Mesenchymal stem cell (in vitro differentiated cells and primary cell): ENCODE measurements at regions not wholly inside any gene's neighbourhood (a gene's known extent, or its start where the extent isn't known, plus 50 kb on each side); places are given as distances from the start of the nearest gene placed in this dataset.

ENCODE experiments used
- DNase-seq: peaks from one replicate; pipeline ENCODE4 v3.0.0-alpha.2; 2013
- H2AFZ ChIP-seq: one replicate; pipeline ENCODE4 v1.6.1; 2013; ENCODE audit warnings: low read depth, mild to moderate bottlenecking, control low read depth, inconsistent platforms, low read length, moderate library complexity
- H2AK5ac ChIP-seq: 2 replicates; pipeline ENCODE4 v1.6.1; 2013; ENCODE audit warnings: low read length, moderate library complexity, mild to moderate bottlenecking, inconsistent platforms; ENCODE audit not compliant: severe bottlenecking
- H2BK120ac ChIP-seq: one replicate; pipeline ENCODE4 v1.6.1; 2013; ENCODE audit warnings: low read depth, mild to moderate bottlenecking, inconsistent platforms, low read length, moderate library complexity
- H2BK12ac ChIP-seq, 2 experiments: one replicate each; pipeline ENCODE4 v1.6.1; 2013; ENCODE audit warnings: inconsistent platforms in 2 of 2, low read length in 2 of 2, mild to moderate bottlenecking in 2 of 2, moderate library complexity in 2 of 2, control low read depth in 1 of 2
- H2BK15ac ChIP-seq: one replicate; pipeline ENCODE4 v1.6.1; 2013; ENCODE audit warnings: mild to moderate bottlenecking, low read depth, inconsistent platforms; ENCODE audit not compliant: poor library complexity, severe bottlenecking
- H2BK5ac ChIP-seq: 2 replicates; pipeline ENCODE4 v1.6.1; 2013; ENCODE audit warnings: low read depth, mild to moderate bottlenecking, low read length, control low read depth, inconsistent platforms; ENCODE audit not compliant: poor library complexity, severe bottlenecking
- H3K14ac ChIP-seq, 2 experiments: one replicate each; pipeline ENCODE4 v1.6.1; 2013; ENCODE audit warnings: inconsistent platforms in 2 of 2, low read length in 2 of 2, control low read depth in 1 of 2, mild to moderate bottlenecking in 1 of 2, moderate library complexity in 1 of 2
- H3K18ac ChIP-seq, 2 experiments: one replicate each; pipeline ENCODE4 v1.6.1; 2013; ENCODE audit warnings: inconsistent platforms in 2 of 2, low read length in 2 of 2, control low read depth in 1 of 2, low read depth in 1 of 2, mild to moderate bottlenecking in 1 of 2
- H3K23ac ChIP-seq, 2 experiments: one replicate each; pipeline ENCODE4 v1.6.1; 2013; ENCODE audit warnings: inconsistent platforms in 2 of 2, low read length in 2 of 2, mild to moderate bottlenecking in 2 of 2, moderate library complexity in 2 of 2, control low read depth in 1 of 2
- H3K27ac ChIP-seq: 2 replicates; pipeline ENCODE4 v1.5.1; 2013; ENCODE audit warnings: mild to moderate bottlenecking, moderate library complexity, low read length, control low read depth, inconsistent platforms; ENCODE audit not compliant: poor library complexity, severe bottlenecking
- H3K27me3 ChIP-seq, 2 experiments: 2 replicates each; pipeline versions ENCODE4 v1.6.1 to v1.7.0; 2013; ENCODE audit warnings: low read length in 2 of 2, mild to moderate bottlenecking in 2 of 2, moderate library complexity in 2 of 2, control low read depth in 1 of 2, inconsistent platforms in 1 of 2; ENCODE audit not compliant: control insufficient read depth in 1 of 2, insufficient read depth in 1 of 2
- H3K36me3 ChIP-seq, 2 experiments: 2 replicates each; pipeline versions ENCODE4 v1.6.1 to v1.7.0; 2013; ENCODE audit warnings: low read length in 2 of 2, control low read depth in 1 of 2, inconsistent platforms in 1 of 2, low read depth in 1 of 2, mild to moderate bottlenecking in 1 of 2; ENCODE audit not compliant: insufficient read depth in 2 of 2, control insufficient read depth in 1 of 2
- H3K4ac ChIP-seq, 2 experiments: one replicate each; pipeline ENCODE4 v1.6.1; 2013; ENCODE audit warnings: inconsistent platforms in 2 of 2, low read length in 2 of 2, mild to moderate bottlenecking in 2 of 2, moderate library complexity in 2 of 2, control low read depth in 1 of 2, low read depth in 1 of 2
- H3K4me1 ChIP-seq: 2 replicates; pipeline ENCODE4 v1.6.1; 2013; ENCODE audit warnings: low read depth, low read length, control low read depth; ENCODE audit not compliant: control insufficient read depth, insufficient read depth
- H3K4me2 ChIP-seq: 2 replicates; pipeline ENCODE4 v1.6.1; 2013; ENCODE audit warnings: low read length, mild to moderate bottlenecking, inconsistent platforms; ENCODE audit not compliant: poor library complexity, severe bottlenecking
- H3K4me3 ChIP-seq, 2 experiments: 2 replicates each; pipeline versions ENCODE4 v1.5.1 to v1.7.0; 2013; ENCODE audit warnings: low read length in 2 of 2, mild to moderate bottlenecking in 2 of 2, control low read depth in 1 of 2, low read depth in 1 of 2; ENCODE audit not compliant: insufficient read depth in 1 of 2
- H3K79me1 ChIP-seq: replicated peaks from 2 replicates; pipeline ENCODE4 v1.6.1; 2013; ENCODE audit warnings: mild to moderate bottlenecking, control low read depth, low read length, inconsistent platforms; ENCODE audit not compliant: poor library complexity, severe bottlenecking
- H3K9ac ChIP-seq: 2 replicates; pipeline ENCODE4 v1.7.0; 2013; ENCODE audit warnings: mild to moderate bottlenecking, low read length, moderate library complexity
- H3K9me3 ChIP-seq: 2 replicates; pipeline ENCODE4 v1.7.0; 2013; ENCODE audit warnings: mild to moderate bottlenecking, low read length; ENCODE audit not compliant: control insufficient read depth
- H4K8ac ChIP-seq: one replicate; pipeline ENCODE4 v1.6.1; 2013; ENCODE audit warnings: inconsistent platforms, mild to moderate bottlenecking, low read length, moderate library complexity
- H4K91ac ChIP-seq: one replicate; pipeline ENCODE4 v1.6.1; 2013; ENCODE audit warnings: mild to moderate bottlenecking, low read length, inconsistent platforms
- WGBS: methylation state at CpG from one replicate; pipeline ENCODE4 v1.1.7; 2013; ENCODE audit warnings: mixed read lengths; 5-methylcytosine and 5-hydroxymethylcytosine counted together

DNA sequence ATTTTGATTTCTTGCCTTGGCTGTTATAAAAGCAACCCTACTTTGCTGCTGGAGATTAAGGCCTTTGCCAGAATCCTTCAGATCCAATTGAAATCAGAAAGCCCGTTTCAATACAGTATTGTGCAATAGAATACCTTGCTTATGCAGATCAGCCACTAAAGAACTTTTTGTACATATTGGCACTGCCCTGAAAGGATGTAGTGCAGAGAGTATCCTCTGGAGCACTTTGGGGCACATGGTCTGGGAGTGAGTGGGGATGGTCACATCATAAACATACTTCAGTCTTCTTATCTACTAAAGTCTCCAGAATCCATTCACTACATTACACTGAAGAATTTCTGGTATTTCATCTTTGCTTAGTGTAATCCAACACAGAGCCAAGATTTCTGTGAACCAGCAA is 189.0 kb downstream of the CENPF start:
- H3K4ac ChIP-seq = no peak overlapping the region
- no peak overlapping the region for H3K18ac ChIP-seq
- no peak overlapping the region for H2BK5ac ChIP-seq
- WGBS = 83% methylated on average over 1 of the region's 1 CpG
- H2AK5ac ChIP-seq = no peak overlapping the region
- no peak overlapping the region for H3K23ac ChIP-seq
- no peaks in the 10 kb centered on the region for H3K79me1 ChIP-seq
- no peak overlapping the region for H2AFZ ChIP-seq
- no peak overlapping the region for H3K4me3 ChIP-seq
- no peak overlapping the region for H3K4me2 ChIP-seq
- no peaks in the 10 kb centered on the region for H3K36me3 ChIP-seq
- no peak overlapping the region for H2BK12ac ChIP-seq
- H3K14ac ChIP-seq = no peak overlapping the region
- H3K27ac ChIP-seq = no peak overlapping the region
- H4K8ac ChIP-seq = no peak overlapping the region
- no peaks in the 10 kb centered on the region for H3K9me3 ChIP-seq
- no peak overlapping the region for H2BK120ac ChIP-seq
- H3K4me1 ChIP-seq = no peaks in the 10 kb centered on the region
- H4K91ac ChIP-seq = no peak overlapping the region
- no peak overlapping the region for H2BK15ac ChIP-seq
- H3K27me3 ChIP-seq = no peaks in the 10 kb centered on the region
- DNase-seq = peak; percentile 8
- no peak overlapping the region for H3K9ac ChIP-seq

- H3K27me3 ChIP-seq = no peaks in the 10 kb centered on the region
- H3K9ac ChIP-seq = no peak overlapping the region
- no peak overlapping the region for H2AK5ac ChIP-seq
- no peaks in the 10 kb centered on the region for H3K36me3 ChIP-seq
- no peak overlapping the region for H3K18ac ChIP-seq
- H4K8ac ChIP-seq = no peak overlapping the region
- no peak overlapping the region for H3K4ac ChIP-seq
- no peak overlapping the region for H2BK120ac ChIP-seq
- no peak overlapping the region for H2BK12ac ChIP-seq
- H3K79me1 ChIP-seq = no peaks in the 10 kb centered on the region
- no peak overlapping the region for H3K27ac ChIP-seq
- no peak overlapping the region for H2BK5ac ChIP-seq
- no peak overlapping the region for H4K91ac ChIP-seq
- no peak overlapping the region for H3K4me3 ChIP-seq
- H3K23ac ChIP-seq = no peak overlapping the region
- no peak overlapping the region for H3K14ac ChIP-seq
- no peak overlapping the region for H2AFZ ChIP-seq
- H3K4me2 ChIP-seq = no peak overlapping the region
- no peak overlapping the region for H2BK15ac ChIP-seq
- no peaks in the 10 kb centered on the region for H3K4me1 ChIP-seq
- no peaks in the 10 kb centered on the region for H3K9me3 ChIP-seq
- no peak for DNase-seq
- WGBS = 89% methylated on average over 4 of the region's 6 CpGs
Observed at GRCh38 chr1:214792527-214793186, 189.7 kb downstream of the CENPF start.

- Histone ChIP-seq H4K91ac (no peak overlapping the region), H3K4ac (no peak overlapping the region), H2BK120ac (no peak overlapping the region), H3K9me3 (no peaks in the 10 kb centered on the region), H2AK5ac (no peak overlapping the region), H3K9ac (no peak overlapping the region), H4K8ac (no peak overlapping the region), H3K4me3 (no peak overlapping the region), H3K79me1 (no peaks in the 10 kb centered on the region), H3K27me3 (no peaks in the 10 kb centered on the region), H3K23ac (no peak overlapping the region), H2BK15ac (no peak overlapping the region), H3K4me1 (no peaks in the 10 kb centered on the region), H2AFZ (no peak overlapping the region), H3K4me2 (no peak overlapping the region), H3K27ac (no peak overlapping the region), H3K18ac (no peak overlapping the region), H2BK12ac (no peak overlapping the region), H3K14ac (no peak overlapping the region), H2BK5ac (no peak overlapping the region), H3K36me3 (no peaks in the 10 kb centered on the region)
- DNase-seq = no peak
- WGBS = 100% methylated on average over 1 of the region's 2 CpGs
Observed at GRCh38 chr1:214793708-214794107, 190.7 kb downstream of the CENPF start.

DNA sequence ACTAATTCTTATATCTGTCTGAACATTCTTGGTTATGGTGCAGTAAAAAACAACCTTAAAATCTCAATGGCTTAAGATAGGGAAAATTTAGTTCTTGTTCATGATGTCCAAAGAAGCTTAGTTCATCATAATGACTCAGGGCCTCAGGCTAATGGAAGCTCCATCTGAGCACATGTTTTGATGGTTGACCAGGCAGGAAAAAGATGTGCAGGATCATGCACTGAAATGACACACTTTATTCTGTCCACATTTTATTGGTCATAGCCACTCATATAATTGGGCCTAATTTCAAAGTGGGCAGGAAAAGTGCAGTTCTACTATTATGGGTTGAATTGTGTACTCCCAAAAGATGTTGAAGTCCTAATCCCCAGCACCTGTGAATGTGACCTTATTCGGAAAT is 198.2 kb downstream of the CENPF start:
- H4K8ac ChIP-seq = no peak overlapping the region
- peaks cover 20% of the 10 kb centered on the region for H3K9me3 ChIP-seq
- H2BK15ac ChIP-seq = no peak overlapping the region
- no peak overlapping the region for H3K14ac ChIP-seq
- H3K9ac ChIP-seq = no peak overlapping the region
- no peaks in the 10 kb centered on the region for H3K27me3 ChIP-seq
- H3K4me1 ChIP-seq = no peaks in the 10 kb centered on the region
- H3K23ac ChIP-seq = no peak overlapping the region
- H2AK5ac ChIP-seq = no peak overlapping the region
- WGBS = 97% methylated on average over 1 of the region's 1 CpG
- no peak overlapping the region for H2BK12ac ChIP-seq
- no peaks in the 10 kb centered on the region for H3K36me3 ChIP-seq
- H3K18ac ChIP-seq = no peak overlapping the region
- H2AFZ ChIP-seq = no peak overlapping the region
- DNase-seq = no peak
- no peak overlapping the region for H3K4me2 ChIP-seq
- no peak overlapping the region for H3K4me3 ChIP-seq
- no peak overlapping the region for H3K27ac ChIP-seq
- no peak overlapping the region for H2BK120ac ChIP-seq
- H2BK5ac ChIP-seq = no peak overlapping the region
- H3K79me1 ChIP-seq = no peaks in the 10 kb centered on the region
- H4K91ac ChIP-seq = no peak overlapping the region
- no peak overlapping the region for H3K4ac ChIP-seq
